GM23338 (cell line): ENCODE measurements at regions not wholly inside any gene's neighbourhood (a gene's known extent, or its start where the extent isn't known, plus 50 kb on each side); places are given as distances from the start of the nearest gene placed in this dataset.

Experiments used
- ATAC-seq: fragments of 200-7000 bp; cut with Tn5 transposase; 3 replicates; pipeline ENCODE4 v1.9.1; 2020
- DNase-seq: peaks from one replicate; pipeline ENCODE4 v3.0.0-alpha.2; 2015; ENCODE audit warnings: low spot score
- H2AFZ ChIP-seq: fragments of 200-600 bp; sonication (generic); 2 replicates; pipeline ENCODE4 v1.8.0; 2016; ENCODE audit warnings: antibody characterized with exemption, mild to moderate bottlenecking, moderate library complexity
- H3F3A ChIP-seq: fragments of 200-600 bp; sonication (generic); replicated peaks from 2 replicates; pipeline ENCODE4 v1.8.0; 2017; ENCODE audit warnings: antibody characterized with exemption, mixed run types, low read depth
- H3K27ac ChIP-seq: fragments of 200-600 bp; sonication (generic); 2 replicates; pipeline ENCODE4 v1.6.1; 2016; ENCODE audit warnings: low read depth
- H3K27me3 ChIP-seq: fragments of 200-600 bp; sonication (generic); 2 replicates; pipeline ENCODE4 v1.8.0; 2016; ENCODE audit warnings: mild to moderate bottlenecking, mixed run types, moderate library complexity; ENCODE audit not compliant: insufficient read depth
- H3K36me3 ChIP-seq: fragments of 200-600 bp; sonication (generic); 2 replicates; pipeline ENCODE4 v1.8.0; 2016; ENCODE audit warnings: mild to moderate bottlenecking; ENCODE audit not compliant: insufficient read depth
- H3K4me1 ChIP-seq: fragments of 200-600 bp; sonication (generic); 2 replicates; pipeline ENCODE4 v1.8.0; 2016; ENCODE audit warnings: mild to moderate bottlenecking, moderate library complexity; ENCODE audit not compliant: insufficient read depth
- H3K4me2 ChIP-seq: fragments of 200-600 bp; sonication (generic); 2 replicates; pipeline ENCODE4 v1.7.1; 2017; ENCODE audit warnings: mixed run types
- H3K4me3 ChIP-seq: fragments of 200-600 bp; sonication (generic); 2 replicates; pipeline ENCODE4 v1.6.1; 2016; ENCODE audit warnings: mixed run types
- H3K79me2 ChIP-seq: fragments of 200-600 bp; sonication (generic); replicated peaks from 2 replicates; pipeline ENCODE4 v1.8.0; 2017; ENCODE audit warnings: mild to moderate bottlenecking; ENCODE audit not compliant: insufficient read depth
- H3K9me2 ChIP-seq: fragments of 200-600 bp; sonication (generic); 2 replicates; pipeline ENCODE4 v1.8.0; 2017; ENCODE audit not compliant: insufficient read depth
- H4K20me1 ChIP-seq: fragments of 200-600 bp; sonication (generic); replicated peaks from 2 replicates; pipeline ENCODE4 v1.8.0; 2017; ENCODE audit warnings: mild to moderate bottlenecking; ENCODE audit not compliant: insufficient read depth
- H3K27ac Mint-ChIP-seq: 2 replicates; pipeline ENCODE4 v1.8.0; 2020; ENCODE audit warnings: inconsistent platforms, mild to moderate bottlenecking, moderate library complexity, mixed read lengths
- H3K27me3 Mint-ChIP-seq: 3 replicates; pipeline ENCODE4 v1.8.0; 2022; ENCODE audit warnings: low read depth, mild to moderate bottlenecking, moderate library complexity, mixed read lengths, inconsistent platforms; ENCODE audit not compliant: insufficient read depth, poor library complexity
- H3K36me3 Mint-ChIP-seq: 3 replicates; pipeline ENCODE4 v1.8.0; 2021; ENCODE audit warnings: low read depth, mild to moderate bottlenecking, inconsistent platforms, moderate library complexity, mixed read lengths
- H3K4me1 Mint-ChIP-seq: 3 replicates; pipeline ENCODE4 v1.8.0; 2020; ENCODE audit warnings: mild to moderate bottlenecking, inconsistent platforms, mixed read lengths
- H3K4me3 Mint-ChIP-seq: 3 replicates; pipeline ENCODE4 v1.8.0; 2021; ENCODE audit warnings: moderate library complexity, mild to moderate bottlenecking, inconsistent platforms, mixed read lengths
- H3K9me3 Mint-ChIP-seq: 3 replicates; pipeline ENCODE4 v1.8.0; 2020; ENCODE audit warnings: moderate library complexity, mild to moderate bottlenecking, inconsistent platforms, mixed read lengths
- CREB1 ChIP-seq: fragments of 250-450 bp; sonication (Bioruptor Pico); IDR thresholded peaks from 2 replicates; pipeline ENCODE4 v1.5.0; 2020; ENCODE audit warnings: low read depth, mild to moderate bottlenecking, moderate library complexity
- EZH2 ChIP-seq: fragments of 200-600 bp; sonication (generic); IDR thresholded peaks from one replicate; pipeline ENCODE4 v1.8.0; 2017; ENCODE audit warnings: antibody characterized with exemption, mild to moderate bottlenecking, low read depth; ENCODE audit not compliant: unreplicated experiment
- EZH2phosphoT487 ChIP-seq: fragments of 200-600 bp; sonication (generic); IDR thresholded peaks from one replicate; pipeline ENCODE4 v1.8.1; 2018; ENCODE audit warnings: antibody characterized with exemption; ENCODE audit not compliant: unreplicated experiment
- JUNB ChIP-seq: IDR thresholded peaks from one replicate; pipeline ENCODE4 v1.6.1; 2016; ENCODE audit warnings: antibody characterized with exemption; ENCODE audit not compliant: unreplicated experiment
- NANOG ChIP-seq: IDR thresholded peaks from 2 replicates; pipeline ENCODE4 v1.6.1; 2016; ENCODE audit warnings: antibody characterized with exemption, borderline replicate concordance
- POLR2AphosphoS5 ChIP-seq: IDR thresholded peaks from 2 replicates; pipeline ENCODE4 v1.6.1; 2016; ENCODE audit warnings: antibody characterized with exemption, low read depth
- STAT1 ChIP-seq: IDR thresholded peaks from one replicate; pipeline ENCODE4 v1.6.1; 2016; ENCODE audit warnings: antibody characterized with exemption; ENCODE audit not compliant: unreplicated experiment
- ZNF114 ChIP-seq: fragments of 250-450 bp; sonication (Bioruptor Pico); IDR thresholded peaks from 2 replicates; pipeline ENCODE4 v1.5.0; 2020; ENCODE audit warnings: mild to moderate bottlenecking, moderate library complexity
- ZNF331 ChIP-seq: fragments of 250-450 bp; sonication (Bioruptor Pico); IDR thresholded peaks from 2 replicates; pipeline ENCODE4 v1.5.0; 2020; ENCODE audit warnings: low read depth, mild to moderate bottlenecking, moderate library complexity
- TF ChIP-seq, protein P1 (sequence below), 2 experiments: fragments of 200-600 bp in 1 of 2; sonication (generic) in 1 of 2; conservative IDR thresholded peaks; 2 replicates each; pipeline versions ENCODE4 v1.5.1 to v1.6.1; 2016 to 2017; ENCODE audit warnings: antibody characterized with exemption in 2 of 2, low read depth in 2 of 2, mild to moderate bottlenecking in 2 of 2, moderate library complexity in 1 of 2
- TF ChIP-seq, protein P2 (sequence below): IDR thresholded peaks from 2 replicates; pipeline ENCODE4 v1.6.1; 2016; ENCODE audit warnings: antibody characterized with exemption
- TF ChIP-seq, protein P3 (sequence below): IDR thresholded peaks from one replicate; pipeline ENCODE4 v1.6.1; 2018; ENCODE audit warnings: antibody characterized with exemption; ENCODE audit not compliant: unreplicated experiment
- TF ChIP-seq, protein P4 (sequence below): fragments of 250-450 bp; sonication (Bioruptor Pico); IDR thresholded peaks from 2 replicates; pipeline ENCODE4 v1.5.0; 2020; ENCODE audit warnings: mild to moderate bottlenecking, moderate library complexity

DNA sequence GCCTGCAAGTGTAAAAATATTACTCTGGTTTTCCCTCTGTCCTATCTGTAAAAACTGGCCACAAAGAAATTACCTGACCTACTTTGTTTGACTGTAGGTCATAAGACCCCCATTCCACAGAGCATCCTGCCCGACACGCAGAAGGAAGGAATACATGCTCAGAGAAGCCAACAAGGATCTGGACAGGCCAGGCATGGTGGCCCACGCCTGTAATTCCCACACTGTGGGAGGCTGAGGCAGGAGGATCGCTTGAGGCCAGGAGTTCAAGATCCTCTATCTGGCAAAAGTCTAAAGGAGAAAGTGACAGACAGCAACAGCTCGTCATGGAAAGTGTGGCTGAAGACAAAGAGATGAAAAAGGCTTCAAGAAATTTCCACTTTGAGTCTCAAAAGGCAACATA lies 78.2 kb upstream of the RNU2-1 start:
- no peaks in the 10 kb centered on the region for H3K9me2 ChIP-seq
- no peak overlapping the region for H2AFZ ChIP-seq
- H3K4me3 ChIP-seq = no peak overlapping the region
- H3K27ac ChIP-seq = no peak overlapping the region
- TF ChIP-seq, protein P1, sequence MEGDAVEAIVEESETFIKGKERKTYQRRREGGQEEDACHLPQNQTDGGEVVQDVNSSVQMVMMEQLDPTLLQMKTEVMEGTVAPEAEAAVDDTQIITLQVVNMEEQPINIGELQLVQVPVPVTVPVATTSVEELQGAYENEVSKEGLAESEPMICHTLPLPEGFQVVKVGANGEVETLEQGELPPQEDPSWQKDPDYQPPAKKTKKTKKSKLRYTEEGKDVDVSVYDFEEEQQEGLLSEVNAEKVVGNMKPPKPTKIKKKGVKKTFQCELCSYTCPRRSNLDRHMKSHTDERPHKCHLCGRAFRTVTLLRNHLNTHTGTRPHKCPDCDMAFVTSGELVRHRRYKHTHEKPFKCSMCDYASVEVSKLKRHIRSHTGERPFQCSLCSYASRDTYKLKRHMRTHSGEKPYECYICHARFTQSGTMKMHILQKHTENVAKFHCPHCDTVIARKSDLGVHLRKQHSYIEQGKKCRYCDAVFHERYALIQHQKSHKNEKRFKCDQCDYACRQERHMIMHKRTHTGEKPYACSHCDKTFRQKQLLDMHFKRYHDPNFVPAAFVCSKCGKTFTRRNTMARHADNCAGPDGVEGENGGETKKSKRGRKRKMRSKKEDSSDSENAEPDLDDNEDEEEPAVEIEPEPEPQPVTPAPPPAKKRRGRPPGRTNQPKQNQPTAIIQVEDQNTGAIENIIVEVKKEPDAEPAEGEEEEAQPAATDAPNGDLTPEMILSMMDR (conservative IDR thresholded peaks at IDR 0.05; ENCODE audit: low read depth in 2 of 2) = no peak
- TF ChIP-seq, protein P2, sequence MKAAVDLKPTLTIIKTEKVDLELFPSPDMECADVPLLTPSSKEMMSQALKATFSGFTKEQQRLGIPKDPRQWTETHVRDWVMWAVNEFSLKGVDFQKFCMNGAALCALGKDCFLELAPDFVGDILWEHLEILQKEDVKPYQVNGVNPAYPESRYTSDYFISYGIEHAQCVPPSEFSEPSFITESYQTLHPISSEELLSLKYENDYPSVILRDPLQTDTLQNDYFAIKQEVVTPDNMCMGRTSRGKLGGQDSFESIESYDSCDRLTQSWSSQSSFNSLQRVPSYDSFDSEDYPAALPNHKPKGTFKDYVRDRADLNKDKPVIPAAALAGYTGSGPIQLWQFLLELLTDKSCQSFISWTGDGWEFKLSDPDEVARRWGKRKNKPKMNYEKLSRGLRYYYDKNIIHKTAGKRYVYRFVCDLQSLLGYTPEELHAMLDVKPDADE = no peak
- TF ChIP-seq, protein P3, sequence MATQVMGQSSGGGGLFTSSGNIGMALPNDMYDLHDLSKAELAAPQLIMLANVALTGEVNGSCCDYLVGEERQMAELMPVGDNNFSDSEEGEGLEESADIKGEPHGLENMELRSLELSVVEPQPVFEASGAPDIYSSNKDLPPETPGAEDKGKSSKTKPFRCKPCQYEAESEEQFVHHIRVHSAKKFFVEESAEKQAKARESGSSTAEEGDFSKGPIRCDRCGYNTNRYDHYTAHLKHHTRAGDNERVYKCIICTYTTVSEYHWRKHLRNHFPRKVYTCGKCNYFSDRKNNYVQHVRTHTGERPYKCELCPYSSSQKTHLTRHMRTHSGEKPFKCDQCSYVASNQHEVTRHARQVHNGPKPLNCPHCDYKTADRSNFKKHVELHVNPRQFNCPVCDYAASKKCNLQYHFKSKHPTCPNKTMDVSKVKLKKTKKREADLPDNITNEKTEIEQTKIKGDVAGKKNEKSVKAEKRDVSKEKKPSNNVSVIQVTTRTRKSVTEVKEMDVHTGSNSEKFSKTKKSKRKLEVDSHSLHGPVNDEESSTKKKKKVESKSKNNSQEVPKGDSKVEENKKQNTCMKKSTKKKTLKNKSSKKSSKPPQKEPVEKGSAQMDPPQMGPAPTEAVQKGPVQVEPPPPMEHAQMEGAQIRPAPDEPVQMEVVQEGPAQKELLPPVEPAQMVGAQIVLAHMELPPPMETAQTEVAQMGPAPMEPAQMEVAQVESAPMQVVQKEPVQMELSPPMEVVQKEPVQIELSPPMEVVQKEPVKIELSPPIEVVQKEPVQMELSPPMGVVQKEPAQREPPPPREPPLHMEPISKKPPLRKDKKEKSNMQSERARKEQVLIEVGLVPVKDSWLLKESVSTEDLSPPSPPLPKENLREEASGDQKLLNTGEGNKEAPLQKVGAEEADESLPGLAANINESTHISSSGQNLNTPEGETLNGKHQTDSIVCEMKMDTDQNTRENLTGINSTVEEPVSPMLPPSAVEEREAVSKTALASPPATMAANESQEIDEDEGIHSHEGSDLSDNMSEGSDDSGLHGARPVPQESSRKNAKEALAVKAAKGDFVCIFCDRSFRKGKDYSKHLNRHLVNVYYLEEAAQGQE = no peak
- TF ChIP-seq CREB1 (CRISPR knock-in tag) (no peak), POLR2AphosphoS5 (no peak), NANOG (no peak), JUNB (no peak), EZH2phosphoT487 (no peak), ZNF114 (CRISPR knock-in tag) (no peak), STAT1 (no peak), ZNF331 (CRISPR knock-in tag) (no peak), EZH2 (no peak)
- TF ChIP-seq, protein P4, sequence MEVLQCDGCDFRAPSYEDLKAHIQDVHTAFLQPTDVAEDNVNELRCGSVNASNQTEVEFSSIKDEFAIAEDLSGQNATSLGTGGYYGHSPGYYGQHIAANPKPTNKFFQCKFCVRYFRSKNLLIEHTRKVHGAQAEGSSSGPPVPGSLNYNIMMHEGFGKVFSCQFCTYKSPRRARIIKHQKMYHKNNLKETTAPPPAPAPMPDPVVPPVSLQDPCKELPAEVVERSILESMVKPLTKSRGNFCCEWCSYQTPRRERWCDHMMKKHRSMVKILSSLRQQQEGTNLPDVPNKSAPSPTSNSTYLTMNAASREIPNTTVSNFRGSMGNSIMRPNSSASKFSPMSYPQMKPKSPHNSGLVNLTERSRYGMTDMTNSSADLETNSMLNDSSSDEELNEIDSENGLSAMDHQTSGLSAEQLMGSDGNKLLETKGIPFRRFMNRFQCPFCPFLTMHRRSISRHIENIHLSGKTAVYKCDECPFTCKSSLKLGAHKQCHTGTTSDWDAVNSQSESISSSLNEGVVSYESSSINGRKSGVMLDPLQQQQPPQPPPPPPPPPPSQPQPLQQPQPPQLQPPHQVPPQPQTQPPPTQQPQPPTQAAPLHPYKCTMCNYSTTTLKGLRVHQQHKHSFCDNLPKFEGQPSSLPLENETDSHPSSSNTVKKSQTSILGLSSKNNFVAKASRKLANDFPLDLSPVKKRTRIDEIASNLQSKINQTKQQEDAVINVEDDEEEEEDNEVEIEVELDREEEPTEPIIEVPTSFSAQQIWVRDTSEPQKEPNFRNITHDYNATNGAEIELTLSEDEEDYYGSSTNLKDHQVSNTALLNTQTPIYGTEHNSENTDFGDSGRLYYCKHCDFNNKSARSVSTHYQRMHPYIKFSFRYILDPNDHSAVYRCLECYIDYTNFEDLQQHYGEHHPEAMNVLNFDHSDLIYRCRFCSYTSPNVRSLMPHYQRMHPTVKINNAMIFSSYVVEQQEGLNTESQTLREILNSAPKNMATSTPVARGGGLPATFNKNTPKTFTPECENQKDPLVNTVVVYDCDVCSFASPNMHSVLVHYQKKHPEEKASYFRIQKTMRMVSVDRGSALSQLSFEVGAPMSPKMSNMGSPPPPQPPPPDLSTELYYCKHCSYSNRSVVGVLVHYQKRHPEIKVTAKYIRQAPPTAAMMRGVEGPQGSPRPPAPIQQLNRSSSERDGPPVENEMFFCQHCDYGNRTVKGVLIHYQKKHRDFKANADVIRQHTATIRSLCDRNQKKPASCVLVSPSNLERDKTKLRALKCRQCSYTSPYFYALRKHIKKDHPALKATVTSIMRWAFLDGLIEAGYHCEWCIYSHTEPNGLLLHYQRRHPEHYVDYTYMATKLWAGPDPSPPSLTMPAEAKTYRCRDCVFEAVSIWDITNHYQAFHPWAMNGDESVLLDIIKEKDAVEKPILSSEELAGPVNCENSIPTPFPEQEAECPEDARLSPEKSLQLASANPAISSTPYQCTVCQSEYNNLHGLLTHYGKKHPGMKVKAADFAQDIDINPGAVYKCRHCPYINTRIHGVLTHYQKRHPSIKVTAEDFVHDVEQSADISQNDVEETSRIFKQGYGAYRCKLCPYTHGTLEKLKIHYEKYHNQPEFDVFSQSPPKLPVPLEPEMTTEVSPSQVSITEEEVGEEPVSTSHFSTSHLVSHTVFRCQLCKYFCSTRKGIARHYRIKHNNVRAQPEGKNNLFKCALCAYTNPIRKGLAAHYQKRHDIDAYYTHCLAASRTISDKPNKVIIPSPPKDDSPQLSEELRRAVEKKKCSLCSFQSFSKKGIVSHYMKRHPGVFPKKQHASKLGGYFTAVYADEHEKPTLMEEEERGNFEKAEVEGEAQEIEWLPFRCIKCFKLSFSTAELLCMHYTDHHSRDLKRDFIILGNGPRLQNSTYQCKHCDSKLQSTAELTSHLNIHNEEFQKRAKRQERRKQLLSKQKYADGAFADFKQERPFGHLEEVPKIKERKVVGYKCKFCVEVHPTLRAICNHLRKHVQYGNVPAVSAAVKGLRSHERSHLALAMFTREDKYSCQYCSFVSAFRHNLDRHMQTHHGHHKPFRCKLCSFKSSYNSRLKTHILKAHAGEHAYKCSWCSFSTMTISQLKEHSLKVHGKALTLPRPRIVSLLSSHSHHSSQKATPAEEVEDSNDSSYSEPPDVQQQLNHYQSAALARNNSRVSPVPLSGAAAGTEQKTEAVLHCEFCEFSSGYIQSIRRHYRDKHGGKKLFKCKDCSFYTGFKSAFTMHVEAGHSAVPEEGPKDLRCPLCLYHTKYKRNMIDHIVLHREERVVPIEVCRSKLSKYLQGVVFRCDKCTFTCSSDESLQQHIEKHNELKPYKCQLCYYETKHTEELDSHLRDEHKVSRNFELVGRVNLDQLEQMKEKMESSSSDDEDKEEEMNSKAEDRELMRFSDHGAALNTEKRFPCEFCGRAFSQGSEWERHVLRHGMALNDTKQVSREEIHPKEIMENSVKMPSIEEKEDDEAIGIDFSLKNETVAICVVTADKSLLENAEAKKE (CRISPR knock-in tag) = no peak
- ATAC-seq (no peak), DNase-seq (no peak)
- Mint-ChIP-seq H3K4me3 (no peak overlapping the region), H3K27me3 (peaks cover 8% of the 10 kb centered on the region), H3K27ac (no peak overlapping the region; the same call in 1 of the 2 replicates), H3K36me3 (no peaks in the 10 kb centered on the region), H3K9me3 (no peaks in the 10 kb centered on the region; the same call in 2 of the 3 replicates), H3K4me1 (peaks cover 5% of the 10 kb centered on the region; the same call in 1 of the 3 replicates)
- H3K4me1 ChIP-seq = no peaks in the 10 kb centered on the region
- peaks cover 13% of the 10 kb centered on the region; the same call in 1 of the 2 replicates for H3F3A ChIP-seq
- no peaks in the 10 kb centered on the region for H3K79me2 ChIP-seq
- H3K4me2 ChIP-seq = no peak overlapping the region
- H3K27me3 ChIP-seq = no peaks in the 10 kb centered on the region
- no peaks in the 10 kb centered on the region for H4K20me1 ChIP-seq
- no peaks in the 10 kb centered on the region for H3K36me3 ChIP-seq
